ENCODE measurements at regions not wholly inside any gene's neighbourhood (a gene's known extent, or its start where the extent isn't known, plus 50 kb on each side); places are given as distances from the start of the nearest gene placed in this dataset.

DNA sequence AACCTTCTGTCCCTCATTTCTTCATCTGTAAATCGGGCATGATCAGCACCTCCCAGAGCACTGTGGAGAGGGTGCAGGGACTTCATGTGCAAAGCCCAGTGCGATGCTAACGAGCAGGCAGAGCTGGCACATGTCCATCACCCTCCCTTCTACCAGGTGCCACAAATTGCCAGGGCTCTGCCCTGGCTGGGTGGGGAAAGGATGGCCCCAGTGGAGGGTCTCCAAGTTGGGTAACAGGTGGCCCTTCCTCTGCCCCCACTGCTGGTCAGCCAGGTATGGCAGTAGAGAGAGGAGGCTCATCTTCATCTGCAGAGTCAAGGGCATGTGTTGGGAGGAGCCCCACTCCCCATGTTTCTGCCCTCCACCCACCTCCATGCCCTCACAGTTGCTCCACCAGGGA is 61.5 kb upstream of the CDH5 start:
- no peaks in the 10 kb centered on the region for H3K36me3 Mint-ChIP-seq
- peaks cover 3% of the 10 kb centered on the region; the same call in 1 of the 2 replicates for H3K27me3 Mint-ChIP-seq (ENCODE audit: low read depth)
- peaks cover 7% of the 10 kb centered on the region; the same call in 1 of the 2 replicates for H3K9me3 Mint-ChIP-seq
- ATAC-seq (no peak), DNase-seq (ENCODE audit: low spot score) (no peak)
- CTCF ChIA-PET = no interaction called here
- no peak overlapping the region for H3K4me3 Mint-ChIP-seq
- TF ChIP-seq GTF2I (CRISPR knock-in tag; conservative IDR thresholded peaks at IDR 0.05) (no peak), SP1 (CRISPR knock-in tag; conservative IDR thresholded peaks at IDR 0.05) (no peak), ZNF281 (CRISPR knock-in tag; IDR thresholded peaks at IDR 0.05) (no peak), AR (CRISPR knock-in tag; IDR thresholded peaks at IDR 0.05) (no peak), SMAD4 (CRISPR knock-in tag; IDR thresholded peaks at IDR 0.05) (no peak), IRF2 (CRISPR knock-in tag; IDR thresholded peaks at IDR 0.05; ENCODE audit: borderline replicate concordance, low read depth) (no peak), ZNF423 (CRISPR knock-in tag; IDR thresholded peaks at IDR 0.05) (no peak), NR1H2 (CRISPR knock-in tag; IDR thresholded peaks at IDR 0.05) (no peak)
- TF ChIP-seq, protein P1, sequence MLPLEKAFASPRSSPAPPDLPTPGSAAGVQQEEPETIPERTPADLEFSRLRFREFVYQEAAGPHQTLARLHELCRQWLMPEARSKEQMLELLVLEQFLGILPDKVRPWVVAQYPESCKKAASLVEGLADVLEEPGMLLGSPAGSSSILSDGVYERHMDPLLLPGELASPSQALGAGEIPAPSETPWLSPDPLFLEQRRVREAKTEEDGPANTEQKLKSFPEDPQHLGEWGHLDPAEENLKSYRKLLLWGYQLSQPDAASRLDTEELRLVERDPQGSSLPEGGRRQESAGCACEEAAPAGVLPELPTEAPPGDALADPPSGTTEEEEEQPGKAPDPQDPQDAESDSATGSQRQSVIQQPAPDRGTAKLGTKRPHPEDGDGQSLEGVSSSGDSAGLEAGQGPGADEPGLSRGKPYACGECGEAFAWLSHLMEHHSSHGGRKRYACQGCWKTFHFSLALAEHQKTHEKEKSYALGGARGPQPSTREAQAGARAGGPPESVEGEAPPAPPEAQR (CRISPR knock-in tag; IDR thresholded peaks at IDR 0.05) = no peak
- no peak overlapping the region for H3K27ac Mint-ChIP-seq
- POLR2A ChIA-PET = no interaction called here
- H3K4me1 Mint-ChIP-seq = no peaks in the 10 kb centered on the region

GRCh38 chr16:66304151-66304550 is 62.3 kb upstream of the CDH5 start:
- DNase-seq (ENCODE audit: low spot score) = no peak
- Mint-ChIP-seq H3K27me3 (ENCODE audit: low read depth) (peaks cover 3% of the 10 kb centered on the region; the same call in 1 of the 2 replicates), H3K4me1 (no peaks in the 10 kb centered on the region), H3K4me3 (no peak overlapping the region), H3K9me3 (peaks cover 9% of the 10 kb centered on the region), H3K36me3 (no peaks in the 10 kb centered on the region), H3K27ac (no peak overlapping the region)
- ATAC-seq = no peak
- ChIA-PET CTCF (interaction anchor here (1.2 to 1.4 kb wide), 2 partner anchors 26 to 54 kb away, joined by 3 to 4 read pairs; no protein-coding TSS in a partner anchor), POLR2A (no interaction called here)
- TF ChIP-seq ETV6 (CRISPR knock-in tag; IDR thresholded peaks at IDR 0.05) (no peak), E2F1 (CRISPR knock-in tag; IDR thresholded peaks at IDR 0.05) (no peak), NFYB (CRISPR knock-in tag; conservative IDR thresholded peaks at IDR 0.05; ENCODE audit: low read depth) (no peak), CDX4 (CRISPR knock-in tag; IDR thresholded peaks at IDR 0.05; ENCODE audit: borderline replicate concordance) (no peak), IRF1 (CRISPR knock-in tag; IDR thresholded peaks at IDR 0.05) (no peak), E2F5 (CRISPR knock-in tag; IDR thresholded peaks at IDR 0.05) (no peak), OVOL2 (CRISPR knock-in tag; IDR thresholded peaks at IDR 0.05; ENCODE audit: borderline replicate concordance) (no peak), GTF2I (CRISPR knock-in tag; conservative IDR thresholded peaks at IDR 0.05) (no peak), TEAD1 (CRISPR knock-in tag; IDR thresholded peaks at IDR 0.05) (no peak), ZNF138 (CRISPR knock-in tag; conservative IDR thresholded peaks at IDR 0.05) (no peak), MXD4 (CRISPR knock-in tag; IDR thresholded peaks at IDR 0.05; ENCODE audit: borderline replicate concordance) (no peak), ZNF416 (CRISPR knock-in tag; IDR thresholded peaks at IDR 0.05) (no peak), CREM (CRISPR knock-in tag; IDR thresholded peaks at IDR 0.05) (no peak)
- TF ChIP-seq, protein P2, sequence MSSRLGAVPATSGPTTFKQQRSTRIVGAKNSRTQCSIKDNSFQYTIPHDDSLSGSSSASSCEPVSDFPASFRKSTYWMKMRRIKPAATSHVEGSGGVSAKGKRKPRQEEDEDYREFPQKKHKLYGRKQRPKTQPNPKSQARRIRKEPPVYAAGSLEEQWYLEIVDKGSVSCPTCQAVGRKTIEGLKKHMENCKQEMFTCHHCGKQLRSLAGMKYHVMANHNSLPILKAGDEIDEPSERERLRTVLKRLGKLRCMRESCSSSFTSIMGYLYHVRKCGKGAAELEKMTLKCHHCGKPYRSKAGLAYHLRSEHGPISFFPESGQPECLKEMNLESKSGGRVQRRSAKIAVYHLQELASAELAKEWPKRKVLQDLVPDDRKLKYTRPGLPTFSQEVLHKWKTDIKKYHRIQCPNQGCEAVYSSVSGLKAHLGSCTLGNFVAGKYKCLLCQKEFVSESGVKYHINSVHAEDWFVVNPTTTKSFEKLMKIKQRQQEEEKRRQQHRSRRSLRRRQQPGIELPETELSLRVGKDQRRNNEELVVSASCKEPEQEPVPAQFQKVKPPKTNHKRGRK (CRISPR knock-in tag; IDR thresholded peaks at IDR 0.05; ENCODE audit: borderline replicate concordance) = no peak
- TF ChIP-seq, protein P3, sequence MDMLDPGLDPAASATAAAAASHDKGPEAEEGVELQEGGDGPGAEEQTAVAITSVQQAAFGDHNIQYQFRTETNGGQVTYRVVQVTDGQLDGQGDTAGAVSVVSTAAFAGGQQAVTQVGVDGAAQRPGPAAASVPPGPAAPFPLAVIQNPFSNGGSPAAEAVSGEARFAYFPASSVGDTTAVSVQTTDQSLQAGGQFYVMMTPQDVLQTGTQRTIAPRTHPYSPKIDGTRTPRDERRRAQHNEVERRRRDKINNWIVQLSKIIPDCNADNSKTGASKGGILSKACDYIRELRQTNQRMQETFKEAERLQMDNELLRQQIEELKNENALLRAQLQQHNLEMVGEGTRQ (CRISPR knock-in tag; IDR thresholded peaks at IDR 0.05) = no peak

Data from WTC11 (cell line).